Activated CD8-positive, alpha-beta T cell treated with anti-CD3 and anti-CD28 coated beads, Interleukin-2, amount 10 ng/mL, durations not matched to agents 7 days and 5 days (primary cell): ENCODE measurements at regions not wholly inside any gene's neighbourhood (a gene's known extent, or its start where the extent isn't known, plus 50 kb on each side); places are given as distances from the start of the nearest gene placed in this dataset.

Source experiments
- ATAC-seq: fragments of 150-1000 bp; cut with Tn5 transposase; one replicate; pipeline ENCODE4 v1.10.0; 2021; ENCODE audit warnings: moderate library complexity
- CTCF ChIA-PET: fragments of 350-600 bp; sonication (Branson Sonifier 250); formaldehyde crosslinking; loops from one replicate; lab custom pipeline; 2021; ENCODE audit warnings: antibody characterized with exemption; lab: Charles Lee
- POLR2A ChIA-PET: fragments of 350-600 bp; sonication (Branson Sonifier 250); formaldehyde crosslinking; loops from one replicate; lab custom pipeline; 2021; ENCODE audit warnings: antibody characterized with exemption; lab: Charles Lee
- DNase-seq: peaks from one replicate; pipeline ENCODE4 v3.0.0-alpha.2; 2020
- H3K27ac Mint-ChIP-seq: one replicate; pipeline ENCODE4 v1.8.0; 2021; ENCODE audit warnings: mild to moderate bottlenecking, mixed read lengths
- H3K27me3 Mint-ChIP-seq: one replicate; pipeline ENCODE4 v1.8.0; 2021; ENCODE audit warnings: low read depth, mixed read lengths
- H3K36me3 Mint-ChIP-seq: one replicate; pipeline ENCODE4 v1.8.0; 2021; ENCODE audit warnings: low read depth, mixed read lengths
- H3K4me1 Mint-ChIP-seq: one replicate; pipeline ENCODE4 v1.8.0; 2021; ENCODE audit warnings: low read depth, mixed read lengths
- H3K4me3 Mint-ChIP-seq: one replicate; pipeline ENCODE4 v1.8.0; 2021; ENCODE audit warnings: mild to moderate bottlenecking, mixed read lengths
- H3K9me3 Mint-ChIP-seq: one replicate; pipeline ENCODE4 v1.8.0; 2022; ENCODE audit warnings: mixed read lengths; ENCODE audit not compliant: insufficient read depth

DNA sequence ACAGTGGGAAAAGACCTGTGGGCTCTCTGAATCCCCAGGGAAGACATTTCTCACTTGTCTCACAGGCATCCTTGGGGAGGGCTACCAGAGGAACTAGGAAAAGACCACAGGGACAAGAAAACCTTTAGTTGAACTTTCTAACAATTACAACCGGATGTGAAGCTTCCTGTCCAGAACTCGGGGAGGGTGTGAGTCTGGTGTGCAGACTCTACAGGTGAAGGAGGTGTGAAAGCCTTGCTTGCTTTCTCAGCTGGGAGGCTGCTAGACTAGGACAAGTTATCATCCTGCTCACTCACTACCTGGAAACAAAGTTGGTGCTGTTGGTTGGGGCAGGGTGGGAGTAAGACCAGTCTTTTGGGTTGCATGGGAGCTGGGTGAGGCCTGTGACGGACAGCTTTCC lies 158.5 kb upstream of the PBDC1 start:
- H3K9me3 Mint-ChIP-seq = no peaks in the 10 kb centered on the region
- ChIA-PET CTCF (no interaction called here), POLR2A (interaction anchor here (0.6 kb wide), 1 partner anchor 243 kb away, joined by 3 read pairs; no protein-coding TSS in a partner anchor)
- H3K4me3 Mint-ChIP-seq = no peak overlapping the region
- DNase-seq = no peak
- no peaks in the 10 kb centered on the region for H3K27me3 Mint-ChIP-seq
- H3K4me1 Mint-ChIP-seq = no peaks in the 10 kb centered on the region
- no peaks in the 10 kb centered on the region for H3K36me3 Mint-ChIP-seq
- no peak overlapping the region for H3K27ac Mint-ChIP-seq
- no peak for ATAC-seq

DNA sequence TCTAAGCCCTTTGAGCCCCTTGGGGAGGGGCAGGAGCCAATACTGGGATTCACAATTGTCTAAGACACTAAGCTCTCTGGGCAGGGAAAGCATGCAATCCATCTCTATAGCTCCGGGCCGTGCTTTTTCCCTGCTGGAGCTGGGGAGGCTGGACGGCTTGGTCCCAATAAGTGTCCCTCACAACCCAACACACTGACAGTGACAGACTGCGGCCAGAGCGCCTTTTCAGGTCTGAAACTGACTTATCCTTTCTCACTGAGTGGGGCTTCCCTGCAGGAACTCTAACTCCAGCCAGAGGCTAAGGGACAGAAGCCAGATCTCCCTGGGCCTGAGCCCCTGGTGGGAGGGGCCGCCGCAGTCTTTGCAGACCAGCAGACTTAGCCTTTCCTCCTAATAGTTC lies 146.6 kb upstream of the PBDC1 start:
- Mint-ChIP-seq H3K4me3 (no peak overlapping the region), H3K36me3 (no peaks in the 10 kb centered on the region), H3K9me3 (no peaks in the 10 kb centered on the region), H3K27ac (no peak overlapping the region), H3K27me3 (peaks cover 2% of the 10 kb centered on the region), H3K4me1 (no peaks in the 10 kb centered on the region)
- CTCF ChIA-PET = no interaction called here
- no peak for DNase-seq
- POLR2A ChIA-PET = no interaction called here
- ATAC-seq = no peak

DNA sequence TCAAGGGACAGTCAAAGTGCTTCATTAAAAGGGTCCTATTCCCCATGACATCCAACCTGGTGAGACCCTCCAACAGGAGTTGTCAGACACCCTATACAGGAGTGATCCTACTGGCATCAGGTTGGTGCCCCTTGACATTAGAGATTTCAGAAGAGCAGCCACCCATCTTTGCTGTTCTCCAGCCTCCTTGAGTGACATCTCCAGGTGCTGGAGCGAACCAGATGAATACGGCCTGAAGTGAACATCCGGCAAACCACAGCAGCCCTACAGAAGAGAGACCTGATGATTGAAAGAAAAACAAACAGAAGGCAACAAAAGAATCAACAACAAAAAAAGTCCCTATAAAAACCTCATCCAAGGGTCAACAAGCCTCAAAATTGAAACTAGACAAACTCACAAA lies 146.1 kb upstream of the PBDC1 start:
- ChIA-PET POLR2A (no interaction called here), CTCF (no interaction called here)

DNA sequence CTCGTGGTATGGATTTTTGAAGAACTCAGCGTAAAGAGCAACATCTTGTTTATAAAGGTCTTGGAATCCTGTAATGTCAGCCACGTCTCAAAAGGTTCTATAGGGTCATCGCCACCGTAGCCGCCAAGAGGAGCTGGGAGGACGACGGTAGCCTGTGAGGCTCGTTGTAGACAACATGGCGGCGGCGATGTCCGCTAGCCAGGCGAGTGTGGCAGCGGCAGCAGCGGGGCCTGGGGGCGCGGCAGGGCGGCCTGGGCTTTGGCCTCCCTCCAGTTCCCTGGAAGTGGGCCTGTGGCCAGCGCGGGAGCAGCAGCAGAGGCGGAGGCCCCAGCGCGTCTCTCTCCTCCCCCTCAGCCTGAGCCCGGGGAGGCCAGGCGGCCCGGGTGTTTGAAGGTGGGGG lies 143.5 kb upstream of the PBDC1 start:
- Mint-ChIP-seq H3K4me1 (no peaks in the 10 kb centered on the region), H3K27ac (no peak overlapping the region), H3K4me3 (no peak overlapping the region), H3K9me3 (no peaks in the 10 kb centered on the region), H3K36me3 (no peaks in the 10 kb centered on the region), H3K27me3 (peaks cover 2% of the 10 kb centered on the region)
- ATAC-seq = no peak
- ChIA-PET POLR2A (no interaction called here), CTCF (no interaction called here)
- no peak for DNase-seq

More for the DNA sequence above, 146.1 kb upstream of the PBDC1 start:
- H3K4me3 Mint-ChIP-seq = no peak overlapping the region
- ATAC-seq (no peak), DNase-seq (no peak)
- H3K36me3 Mint-ChIP-seq = no peaks in the 10 kb centered on the region
- peaks cover 2% of the 10 kb centered on the region for H3K27me3 Mint-ChIP-seq
- H3K27ac Mint-ChIP-seq = no peak overlapping the region
- H3K9me3 Mint-ChIP-seq = no peaks in the 10 kb centered on the region
- H3K4me1 Mint-ChIP-seq = no peaks in the 10 kb centered on the region

DNA sequence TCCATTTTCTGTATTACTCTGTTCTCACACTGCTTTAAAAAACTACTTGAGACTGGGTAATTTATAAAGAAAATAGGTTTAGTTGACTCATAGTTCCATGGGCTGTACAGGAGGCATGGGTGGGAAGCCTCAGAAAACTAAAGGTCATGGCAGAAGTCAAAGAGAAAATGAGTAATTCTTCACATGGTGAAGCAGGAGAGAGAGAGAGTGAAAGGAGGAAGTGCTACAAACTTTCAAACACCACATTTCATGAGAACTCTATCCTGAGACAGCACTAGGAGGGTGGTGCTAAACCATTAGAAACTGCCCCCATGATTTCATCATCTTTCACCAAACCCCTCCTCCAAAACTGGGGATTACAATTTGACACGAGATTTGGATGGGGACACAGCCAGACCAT lies 108.0 kb upstream of the PBDC1 start:
- Mint-ChIP-seq H3K4me1 (no peaks in the 10 kb centered on the region), H3K27ac (no peak overlapping the region), H3K27me3 (no peaks in the 10 kb centered on the region), H3K9me3 (no peaks in the 10 kb centered on the region), H3K4me3 (no peak overlapping the region), H3K36me3 (no peaks in the 10 kb centered on the region)
- no peak for DNase-seq
- POLR2A ChIA-PET = no interaction called here
- no peak for ATAC-seq
- CTCF ChIA-PET = no interaction called here

DNA sequence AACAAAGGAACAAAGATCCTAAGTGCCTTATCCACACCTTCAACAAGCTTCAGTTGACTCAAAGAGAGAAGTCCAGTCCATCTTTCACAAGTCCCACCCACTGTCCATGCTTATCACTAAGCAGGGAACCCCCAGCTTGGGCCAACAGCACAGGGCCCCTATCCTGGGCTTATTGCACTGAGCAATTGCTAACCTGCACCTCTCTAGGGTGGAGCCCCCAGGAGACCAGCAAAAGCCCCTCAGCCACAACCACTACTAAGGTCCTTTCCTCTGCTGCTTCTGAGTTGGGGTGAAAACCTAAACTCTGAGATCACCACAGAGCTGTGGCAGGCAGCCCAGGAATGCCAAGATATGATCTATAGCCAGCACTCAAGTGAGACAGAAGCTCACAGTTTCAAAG lies 96.7 kb upstream of the PBDC1 start:
- H3K4me3 Mint-ChIP-seq = no peak overlapping the region
- no peaks in the 10 kb centered on the region for H3K4me1 Mint-ChIP-seq
- DNase-seq (no peak), ATAC-seq (no peak)
- H3K9me3 Mint-ChIP-seq = no peaks in the 10 kb centered on the region
- POLR2A ChIA-PET = no interaction called here
- H3K27me3 Mint-ChIP-seq = no peaks in the 10 kb centered on the region
- CTCF ChIA-PET = no interaction called here
- H3K36me3 Mint-ChIP-seq = no peaks in the 10 kb centered on the region
- H3K27ac Mint-ChIP-seq = no peak overlapping the region

DNA sequence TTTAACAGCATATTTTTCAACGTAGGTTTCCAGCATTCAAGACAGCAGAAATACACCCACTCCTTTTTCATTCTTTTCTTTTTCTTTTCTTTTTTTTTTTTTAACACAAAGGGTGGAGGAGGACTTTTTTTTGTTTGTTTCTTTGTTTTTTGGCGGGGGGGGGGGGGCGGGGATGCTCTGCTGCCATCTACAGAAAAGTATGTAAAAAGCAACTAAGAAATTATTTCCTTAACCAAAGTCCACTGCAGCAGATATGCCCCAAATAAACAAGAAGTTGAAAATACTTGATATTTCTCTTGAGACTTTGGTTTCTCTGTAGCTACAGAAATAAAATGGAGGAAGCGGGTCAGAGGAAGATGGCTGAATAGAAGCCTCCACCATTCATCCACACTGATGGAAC lies 63.2 kb upstream of the PBDC1 start:
- H3K36me3 Mint-ChIP-seq = no peaks in the 10 kb centered on the region
- no peak overlapping the region for H3K4me3 Mint-ChIP-seq
- ChIA-PET CTCF (no interaction called here), POLR2A (no interaction called here)
- no peaks in the 10 kb centered on the region for H3K27me3 Mint-ChIP-seq
- no peaks in the 10 kb centered on the region for H3K4me1 Mint-ChIP-seq
- no peaks in the 10 kb centered on the region for H3K9me3 Mint-ChIP-seq
- no peak for ATAC-seq
- DNase-seq = no peak
- H3K27ac Mint-ChIP-seq = no peak overlapping the region
